Fibroblast of peridontal ligament (primary cell): ENCODE measurements at regions not wholly inside any gene's neighbourhood (a gene's known extent, or its start where the extent isn't known, plus 50 kb on each side); places are given as distances from the start of the nearest gene placed in this dataset.
"Not testable (repeated sequence)": the region's sequence is repeated elsewhere in the genome, so short reads cannot be mapped to it uniquely, and the experiment has no call there.

ENCODE experiments used
- DNase-seq: peaks from one replicate; pipeline ENCODE4 v3.0.0-alpha.2; 2010; ENCODE audit errors: extremely low read depth

- DNase-seq: no peak
Measured at GRCh38 chr17:14738652-14738988, 437.7 kb downstream of the HS3ST3B1 start.

- DNase-seq: peak; percentile 98
Measured at GRCh38 chr17:14737984-14738651, 437.2 kb downstream of the HS3ST3B1 start.

GRCh38 chr17:14736631-14737030, 435.8 kb downstream of the HS3ST3B1 start:
- DNase-seq: no peak

GRCh38 chr17:14733376-14733775, 432.5 kb downstream of the HS3ST3B1 start:
- no peak for DNase-seq

GRCh38 chr17:14732211-14732610, 431.3 kb downstream of the HS3ST3B1 start:
- DNase-seq: no peak

GRCh38 chr17:14731591-14731990, 430.7 kb downstream of the HS3ST3B1 start:
- no peak for DNase-seq

GRCh38 chr17:14730821-14731220, 429.9 kb downstream of the HS3ST3B1 start:
- no peak for DNase-seq

- DNase-seq: peak; percentile 44
Measured at GRCh38 chr17:14725729-14726128, 424.8 kb downstream of the HS3ST3B1 start.

GRCh38 chr17:14724770-14725169, 423.9 kb downstream of the HS3ST3B1 start:
- DNase-seq: no peak

GRCh38 chr17:14723349-14723748, 422.5 kb downstream of the HS3ST3B1 start:
- DNase-seq: not testable (repeated sequence)

- no peak for DNase-seq
Measured at GRCh38 chr17:14719942-14720341, 419.1 kb downstream of the HS3ST3B1 start.

- no peak for DNase-seq
Measured at GRCh38 chr17:14717859-14718258, 417.0 kb downstream of the HS3ST3B1 start.

GRCh38 chr17:14715561-14715960, 414.7 kb downstream of the HS3ST3B1 start:
- no peak for DNase-seq

GRCh38 chr17:14712611-14713021, 411.7 kb downstream of the HS3ST3B1 start:
- DNase-seq: peak; percentile 23

GRCh38 chr17:14704121-14704520, 403.2 kb downstream of the HS3ST3B1 start:
- no peak for DNase-seq

GRCh38 chr17:14701886-14702285, 401.0 kb downstream of the HS3ST3B1 start:
- no peak for DNase-seq

GRCh38 chr17:14699574-14700185, 398.8 kb downstream of the HS3ST3B1 start:
- DNase-seq: no peak

- no peak for DNase-seq
Measured at GRCh38 chr17:14693382-14693781, 392.5 kb downstream of the HS3ST3B1 start.

- DNase-seq: no peak
Measured at GRCh38 chr17:14690704-14691103, 389.8 kb downstream of the HS3ST3B1 start.

GRCh38 chr17:14688134-14688533, 387.3 kb downstream of the HS3ST3B1 start:
- DNase-seq: no peak

GRCh38 chr17:14672830-14673229, 371.9 kb downstream of the HS3ST3B1 start:
- DNase-seq: peak; percentile 69

- DNase-seq: no peak
Measured at GRCh38 chr17:14670861-14671260, 370.0 kb downstream of the HS3ST3B1 start.

- no peak for DNase-seq
Measured at GRCh38 chr17:14664511-14664910, 363.6 kb downstream of the HS3ST3B1 start.

- no peak for DNase-seq
Measured at GRCh38 chr17:14641117-14641516, 340.2 kb downstream of the HS3ST3B1 start.
